Cerebellar cortex (tissue), 1 donor: ENCODE measurements at regions not wholly inside any gene's neighbourhood (a gene's known extent, or its start where the extent isn't known, plus 50 kb on each side); places are given as distances from the start of the nearest gene placed in this dataset.
"Not testable (repeated sequence)": the region's sequence is repeated elsewhere in the genome, so short reads cannot be mapped to it uniquely, and the experiment has no call there.

Experiments
- DNase-seq: peaks from one replicate; pipeline ENCODE4 v3.0.0-alpha.2; 2015; ENCODE audit warnings: low spot score

DNA sequence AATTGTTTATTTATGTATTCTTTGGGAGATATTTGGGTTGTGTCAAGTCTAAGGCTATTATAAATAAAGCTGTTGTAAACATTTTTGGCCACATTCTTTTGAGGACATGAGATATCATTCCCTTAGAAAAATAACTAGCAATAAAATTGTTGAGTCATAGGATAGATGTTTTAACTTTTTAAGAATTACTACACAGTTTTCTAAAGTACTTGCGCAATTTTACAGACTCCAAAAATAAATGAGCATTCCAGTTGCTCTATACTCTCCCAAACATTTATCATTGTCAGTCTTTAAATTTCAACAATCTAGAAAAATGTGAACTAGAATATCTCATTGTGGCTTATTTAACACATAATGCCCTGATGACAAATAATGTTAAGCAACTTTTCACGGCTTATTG is 189.1 kb upstream of the ADGRL3 start:
- no peak for DNase-seq

DNA sequence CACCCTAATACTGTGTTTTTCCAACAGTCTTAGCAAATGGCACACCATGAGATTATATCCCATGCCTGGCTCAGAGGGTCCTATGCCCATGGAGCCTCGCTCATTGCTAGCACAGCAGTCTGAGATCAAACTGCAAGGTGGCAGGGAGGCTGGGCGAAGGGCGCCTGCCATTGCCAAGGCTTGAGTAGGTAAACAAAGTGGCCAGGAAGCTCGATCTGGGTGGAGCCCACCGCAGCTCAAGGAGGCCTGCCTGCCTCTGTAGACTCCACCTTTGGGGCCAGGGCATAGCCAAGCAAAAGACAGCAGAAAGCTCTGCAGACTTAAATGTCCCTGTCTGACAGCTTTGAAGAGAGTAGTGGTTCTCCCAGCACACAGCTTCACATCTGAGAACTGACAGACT is 188.2 kb upstream of the ADGRL3 start:
- not testable (repeated sequence) for DNase-seq

DNA sequence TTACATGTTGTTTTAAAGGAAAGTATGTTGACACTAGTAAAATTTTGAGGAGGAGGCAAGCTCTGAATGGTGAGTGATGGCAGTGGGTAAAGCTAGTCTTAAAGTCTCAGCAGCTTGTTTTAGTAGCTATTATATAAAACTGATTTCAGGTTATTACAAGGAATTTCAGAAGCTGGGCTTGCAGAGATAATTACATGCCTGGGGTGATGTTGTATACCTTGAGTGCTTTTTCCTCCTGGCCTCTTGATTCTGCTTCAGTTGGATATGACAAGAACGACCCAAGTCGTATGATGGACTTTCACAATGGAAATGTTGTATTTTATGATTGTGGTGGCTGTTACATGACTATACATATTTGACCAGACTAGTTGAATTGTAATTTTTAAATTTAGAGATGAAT is 175.5 kb upstream of the ADGRL3 start:
- no peak for DNase-seq

DNA sequence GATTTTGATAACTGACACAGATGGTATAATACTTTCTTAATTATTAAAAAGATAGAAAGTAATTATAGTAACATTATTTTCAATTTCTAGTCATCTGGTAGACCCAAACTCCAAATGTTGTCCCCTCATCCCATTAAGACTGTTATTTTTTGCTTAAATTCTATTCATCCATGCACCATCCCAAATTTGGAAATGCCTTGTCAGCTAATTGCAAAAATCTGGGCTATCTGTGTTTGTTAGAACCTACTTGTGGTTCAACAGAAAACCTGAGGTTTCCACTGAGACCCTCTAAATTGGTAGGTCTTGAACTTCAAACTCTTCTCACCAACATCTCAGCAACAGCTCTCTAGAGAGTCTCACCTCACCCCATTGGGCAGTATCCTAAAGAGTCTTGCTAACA is 172.2 kb upstream of the ADGRL3 start:
- no peak for DNase-seq

DNA sequence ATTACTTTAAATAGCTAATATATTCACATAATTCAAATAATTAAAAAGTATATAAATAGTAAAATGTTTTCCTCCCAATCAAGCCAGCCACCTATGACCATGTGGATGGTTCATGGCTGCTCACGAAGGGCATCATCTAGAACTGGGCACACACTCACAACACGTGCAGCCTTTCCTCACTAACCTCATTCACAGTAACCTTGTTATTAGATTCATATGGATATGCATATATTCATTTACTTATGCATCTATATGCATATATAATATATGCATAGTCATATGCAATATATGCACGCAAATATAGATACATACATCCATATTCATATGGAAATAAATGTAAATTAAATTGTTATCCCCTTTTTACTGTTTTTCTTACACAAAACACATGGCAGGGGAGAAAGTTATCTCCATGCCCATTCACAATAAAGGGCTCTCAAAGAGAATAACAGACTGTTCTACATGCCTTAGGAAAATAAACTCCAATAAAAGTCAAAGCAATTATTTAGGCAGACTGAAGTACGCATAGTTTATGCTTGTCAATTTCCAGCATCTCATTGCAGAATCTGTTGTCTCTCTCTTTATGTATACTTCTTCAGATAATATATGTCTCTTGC is 163.9 kb upstream of the ADGRL3 start:
- DNase-seq = no peak

DNA sequence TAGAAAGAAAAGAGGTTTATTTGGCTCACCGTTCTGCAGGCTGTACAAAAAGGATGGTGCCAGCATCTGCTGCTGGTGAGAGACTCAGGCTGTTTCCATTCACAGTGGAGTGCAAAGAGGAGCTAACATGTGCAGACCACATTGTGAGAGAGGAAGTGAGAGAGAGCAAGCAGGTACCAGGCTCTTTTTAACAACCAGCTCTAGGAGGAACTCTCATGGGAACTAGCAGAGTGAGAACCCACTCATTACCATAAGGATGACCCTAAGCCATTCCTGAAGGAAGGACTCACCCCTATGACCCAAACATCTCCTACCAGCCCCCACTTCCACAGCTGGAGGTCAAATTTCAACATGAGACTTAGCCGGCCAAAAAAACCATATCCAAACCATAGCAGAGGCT is 158.6 kb upstream of the ADGRL3 start:
- no peak for DNase-seq

DNA sequence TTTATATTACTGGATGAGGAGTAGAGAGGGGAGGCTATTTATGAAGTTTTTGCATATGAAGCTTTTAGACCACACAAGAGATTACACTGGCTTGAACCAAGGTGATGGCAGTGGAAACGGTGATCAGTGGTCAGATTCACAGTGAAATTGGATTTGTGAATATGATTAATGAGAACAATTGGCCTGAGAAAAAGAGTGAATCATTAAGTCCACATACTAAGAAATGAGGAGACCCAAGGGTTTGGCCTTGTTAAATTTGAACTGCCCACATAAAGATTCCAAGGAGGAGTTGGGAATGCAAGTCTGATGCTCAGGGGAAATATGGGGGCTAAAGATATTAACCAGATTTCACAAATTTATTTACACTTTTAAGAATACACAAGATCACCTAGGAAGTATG is 155.3 kb upstream of the ADGRL3 start:
- DNase-seq = no peak

DNA sequence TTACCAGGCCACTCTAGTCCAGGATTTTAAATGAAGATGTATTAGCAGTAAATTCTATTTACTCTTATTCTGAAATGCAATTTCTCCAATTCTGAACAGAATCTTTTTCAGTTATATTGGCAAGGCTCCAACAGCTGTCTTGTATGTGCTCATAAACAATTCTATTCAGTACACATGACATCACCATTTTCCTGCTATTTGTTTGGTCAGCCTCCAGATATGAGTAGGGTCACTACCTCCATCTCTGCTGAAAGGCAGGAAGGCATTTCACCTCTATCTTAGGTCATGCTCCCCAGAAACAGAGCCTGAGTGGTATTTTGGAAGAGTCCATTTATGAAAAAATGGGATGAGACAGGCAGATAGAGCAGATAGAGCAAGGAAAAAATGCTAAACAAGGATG is 151.1 kb upstream of the ADGRL3 start:
- no peak for DNase-seq

DNA sequence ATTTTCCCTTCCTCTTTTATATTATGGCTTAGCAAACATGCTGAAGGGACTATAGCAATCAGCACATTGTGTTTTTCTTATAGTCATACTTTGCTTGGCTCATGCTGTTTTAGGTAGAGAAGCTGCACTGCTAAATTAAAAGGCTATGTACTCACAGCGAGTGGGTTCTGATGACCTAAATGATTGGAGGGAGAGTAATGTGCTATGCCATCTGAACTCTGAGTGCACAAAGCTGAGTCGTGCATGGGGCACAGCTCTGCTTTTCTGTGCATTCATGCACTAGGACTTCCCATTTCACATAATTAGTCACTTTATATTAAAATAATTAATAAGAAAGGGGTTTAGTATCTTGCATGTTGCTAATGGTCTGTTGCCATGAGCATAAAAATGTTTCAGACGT is 132.7 kb upstream of the ADGRL3 start:
- DNase-seq = no peak

DNA sequence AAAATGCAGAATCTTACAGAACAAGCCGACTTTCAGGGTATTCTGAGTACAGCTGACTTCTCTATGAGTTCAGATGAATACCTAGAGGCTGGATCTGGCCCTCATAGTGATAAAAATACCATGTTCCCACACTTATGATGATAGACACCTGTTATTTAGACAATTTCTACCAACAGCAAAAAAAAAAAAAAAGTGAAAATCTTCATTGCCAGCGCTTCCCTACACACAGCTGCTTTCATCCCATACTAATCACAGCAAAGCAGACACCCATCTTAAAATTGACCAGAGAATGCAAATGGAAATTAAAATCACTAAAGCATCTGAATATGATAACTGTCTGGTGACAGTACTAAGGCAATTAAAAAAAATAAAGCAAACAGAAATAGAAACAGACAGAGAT is 132.1 kb upstream of the ADGRL3 start:
- DNase-seq = no peak

DNA sequence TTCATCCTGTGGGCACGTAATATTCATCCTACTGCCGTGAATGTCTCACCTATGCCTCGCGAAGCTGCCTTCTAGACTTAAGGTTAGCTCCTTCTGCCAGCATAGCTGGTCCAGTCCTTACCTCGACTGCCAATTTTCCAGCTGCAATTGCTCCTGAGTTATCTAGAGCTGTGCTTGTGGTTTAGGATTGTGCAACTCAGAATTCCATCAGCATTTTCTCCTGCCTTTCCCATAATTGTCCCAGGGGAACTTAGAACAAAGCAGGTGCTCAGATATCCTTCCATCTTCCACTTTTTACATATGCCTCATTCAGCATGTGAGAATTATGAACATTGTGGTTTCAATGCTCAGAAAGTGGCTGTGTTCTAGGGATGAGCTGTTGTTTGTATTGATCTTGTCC is 131.4 kb upstream of the ADGRL3 start:
- no peak for DNase-seq

DNA sequence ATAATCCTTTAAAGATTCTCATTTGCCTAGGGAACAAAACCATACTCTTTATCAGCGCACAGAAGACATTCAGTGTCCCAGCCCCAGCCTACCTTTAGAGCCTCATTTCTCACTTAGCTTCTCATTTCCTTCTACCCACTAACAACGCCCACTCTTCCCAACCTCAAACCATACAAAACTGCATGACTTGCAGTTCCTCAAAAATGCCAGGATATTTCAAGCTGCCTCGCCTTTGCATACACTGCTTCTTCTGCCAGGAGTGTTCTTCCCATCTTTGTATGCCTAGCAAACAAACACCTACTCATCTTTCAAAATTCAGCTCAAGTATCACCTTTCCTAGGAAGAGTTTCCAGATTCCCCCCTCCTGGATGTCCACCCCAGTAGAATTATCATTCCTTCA is 129.9 kb upstream of the ADGRL3 start:
- DNase-seq = no peak

DNA sequence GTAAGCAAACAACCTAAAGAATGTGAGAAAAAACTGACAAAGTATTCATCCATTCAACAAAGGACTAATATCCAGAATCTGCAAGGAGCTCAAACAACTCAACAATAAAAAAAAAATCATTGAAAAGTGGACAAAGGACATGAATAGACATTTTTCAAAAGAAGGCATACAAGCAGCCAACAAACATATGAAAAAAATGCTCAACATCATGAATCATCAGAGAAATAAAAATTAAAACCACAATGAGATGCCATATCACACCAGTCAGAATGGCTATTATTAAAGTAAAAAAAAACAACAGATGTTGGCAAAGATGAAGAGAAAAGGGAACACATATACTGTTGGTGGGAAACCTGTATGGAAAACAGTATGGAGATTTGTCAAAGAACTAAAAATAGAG is 120.7 kb upstream of the ADGRL3 start:
- no peak for DNase-seq

DNA sequence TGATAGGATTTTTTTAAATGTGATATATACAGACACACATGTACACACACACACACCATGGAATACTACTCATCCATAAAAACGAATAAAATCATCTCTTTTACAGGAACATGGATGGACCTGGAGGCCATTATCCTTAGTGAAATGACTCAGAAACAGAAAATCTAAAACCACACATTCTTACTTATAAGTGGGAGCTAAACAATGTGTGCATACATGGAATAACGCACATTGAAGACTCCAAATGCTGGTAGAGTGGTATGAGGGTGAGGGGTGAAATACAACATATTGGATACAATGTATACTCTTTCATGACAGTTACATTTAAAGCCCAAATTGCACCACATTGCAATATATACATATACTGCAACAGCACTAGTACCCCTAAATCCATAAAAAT is 120.2 kb upstream of the ADGRL3 start:
- no peak for DNase-seq

DNA sequence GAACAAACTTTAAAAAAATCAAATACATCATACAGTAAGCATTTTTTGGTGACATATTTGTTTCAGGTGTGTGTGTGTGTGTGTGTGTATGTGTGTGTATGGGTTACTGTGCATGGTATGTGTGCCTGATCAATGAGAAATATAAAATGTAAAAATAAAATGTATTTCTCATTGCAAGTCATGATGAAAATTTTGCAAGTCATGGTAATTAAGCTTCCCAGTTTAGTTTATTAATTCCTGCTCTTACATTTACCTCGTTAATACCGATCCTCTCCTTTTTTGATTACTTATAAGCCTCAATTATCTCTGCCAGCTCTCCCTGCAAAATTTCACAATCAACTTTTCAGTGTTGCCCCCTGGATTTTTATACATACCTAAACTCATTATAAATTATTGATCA is 114.6 kb upstream of the ADGRL3 start:
- no peak for DNase-seq

DNA sequence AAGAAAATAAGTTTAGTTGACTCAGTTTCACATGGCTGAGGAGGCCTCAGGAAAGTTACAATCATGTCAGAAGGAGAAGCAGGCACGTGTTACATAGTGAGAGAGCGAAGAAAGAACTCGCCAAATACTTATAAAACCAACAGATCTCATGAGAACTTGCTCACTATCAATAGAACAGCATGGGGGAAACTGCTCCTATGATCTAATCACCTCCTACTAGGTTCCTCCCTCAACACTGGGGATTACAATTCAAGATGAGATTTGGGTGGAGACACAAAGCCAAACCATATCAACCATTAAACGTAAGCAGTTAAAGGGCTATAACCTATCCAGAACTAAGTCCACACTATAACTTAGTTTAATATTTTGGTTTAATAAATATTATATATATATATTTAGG is 113.8 kb upstream of the ADGRL3 start:
- no peak for DNase-seq

DNA sequence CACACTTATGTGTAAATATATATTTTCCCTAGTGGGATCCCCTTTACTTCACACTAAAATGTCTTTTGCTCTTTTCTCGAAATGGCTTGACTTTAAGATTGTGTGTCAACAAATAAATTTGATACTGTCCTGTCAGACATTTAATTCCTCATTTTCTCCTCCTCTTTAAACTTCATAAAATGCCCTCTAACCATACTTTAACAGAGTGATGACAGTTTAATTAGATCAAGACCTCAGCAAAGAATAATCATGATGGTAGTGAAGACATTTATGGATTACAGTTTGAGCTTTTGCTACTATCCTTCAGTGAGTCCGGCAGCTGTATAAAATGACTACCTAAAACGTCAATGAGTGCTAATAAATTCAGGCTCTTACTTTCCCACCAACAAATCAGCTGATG is 113.1 kb upstream of the ADGRL3 start:
- no peak for DNase-seq

DNA sequence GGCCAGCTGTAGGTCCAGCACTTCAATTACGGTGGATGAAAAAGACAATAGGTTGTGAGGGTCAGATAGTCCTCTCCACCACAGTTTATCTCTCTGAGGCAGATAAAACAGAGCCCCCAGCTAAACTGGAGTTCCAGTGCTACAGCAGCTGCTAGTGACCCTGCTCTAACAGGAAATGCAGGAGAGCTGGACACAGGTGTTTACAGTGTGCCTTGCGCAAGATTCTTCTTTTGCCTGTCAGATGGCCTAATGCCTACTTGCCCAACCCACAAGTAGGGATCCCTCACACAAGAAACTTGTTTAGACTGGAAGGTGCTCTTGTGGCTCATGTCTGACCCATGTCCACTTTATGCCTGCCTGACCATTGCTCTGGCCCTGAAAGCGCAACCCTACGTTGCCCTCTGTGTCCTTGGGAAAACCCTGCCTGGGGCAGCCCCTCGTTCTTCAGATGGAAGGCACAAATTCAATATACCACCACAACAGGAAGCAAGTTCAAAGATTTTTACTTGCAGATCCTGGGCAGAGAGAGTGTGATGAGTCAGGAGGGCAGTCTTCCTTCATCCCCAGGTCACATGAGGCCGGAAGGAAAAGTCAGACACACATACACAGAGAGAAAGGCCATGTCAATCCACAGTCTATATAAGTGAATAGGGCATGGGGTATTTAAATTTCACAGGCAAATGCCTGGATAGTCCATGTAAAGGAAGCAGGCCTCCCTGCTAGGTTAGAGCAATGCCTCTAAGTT is 105.1 kb upstream of the ADGRL3 start:
- no peak for DNase-seq

DNA sequence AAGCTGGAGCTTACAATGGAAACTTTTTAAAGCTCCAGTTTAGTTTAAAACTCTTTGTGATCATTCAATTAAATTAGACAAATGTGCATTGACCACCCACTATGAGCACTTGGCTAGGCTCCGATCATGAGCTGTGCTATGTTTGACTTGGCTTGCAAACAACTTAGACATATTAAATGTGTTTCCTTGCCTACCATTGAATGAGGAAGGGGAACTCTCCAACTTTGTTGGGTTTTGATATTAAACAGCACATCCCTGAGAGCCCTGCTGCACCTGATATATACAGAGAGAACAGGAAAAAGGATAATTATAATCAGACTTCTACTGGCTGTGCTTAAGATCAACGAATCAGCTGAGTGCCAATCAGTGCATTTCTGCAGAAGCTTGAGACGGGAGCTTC is 71.4 kb upstream of the ADGRL3 start:
- DNase-seq = no peak

DNA sequence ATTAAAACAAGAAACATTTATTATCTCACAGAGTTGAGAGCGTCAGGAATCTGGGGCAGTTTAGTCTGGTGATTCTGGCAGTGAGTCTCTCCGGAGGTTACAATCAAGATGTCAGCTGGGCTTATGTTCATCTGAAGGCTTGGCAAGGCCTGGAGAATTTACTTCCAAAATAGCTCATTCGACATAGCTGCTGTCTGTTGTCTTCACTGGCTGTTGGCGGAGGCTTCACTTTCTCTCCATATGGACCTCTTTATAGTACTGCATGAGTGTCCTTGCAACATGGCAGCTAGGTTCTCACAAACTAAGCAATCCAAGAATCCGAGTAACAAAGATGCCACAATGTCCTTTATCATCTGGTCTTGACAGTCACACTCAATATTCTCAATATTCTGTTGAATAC is 70.2 kb upstream of the ADGRL3 start:
- no peak for DNase-seq

DNA sequence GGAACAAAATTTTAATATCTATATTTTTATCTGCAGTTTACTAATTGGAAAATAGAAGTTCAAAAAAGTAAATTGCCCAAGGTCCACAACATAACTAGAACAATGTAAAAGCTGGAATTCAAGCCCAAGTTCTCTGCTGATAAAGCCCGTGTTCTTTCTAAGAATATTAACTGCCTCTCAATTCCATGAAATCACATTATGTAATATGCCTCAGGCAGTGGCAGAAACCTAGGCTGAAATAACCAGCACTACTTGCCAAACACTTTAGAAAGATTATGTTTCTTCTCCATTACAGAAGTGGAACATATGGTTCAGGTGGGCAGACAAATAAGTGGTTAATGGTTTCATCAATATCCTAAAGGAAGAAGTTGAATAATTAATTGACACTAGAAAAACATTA is 56.7 kb upstream of the ADGRL3 start:
- no peak for DNase-seq

DNA sequence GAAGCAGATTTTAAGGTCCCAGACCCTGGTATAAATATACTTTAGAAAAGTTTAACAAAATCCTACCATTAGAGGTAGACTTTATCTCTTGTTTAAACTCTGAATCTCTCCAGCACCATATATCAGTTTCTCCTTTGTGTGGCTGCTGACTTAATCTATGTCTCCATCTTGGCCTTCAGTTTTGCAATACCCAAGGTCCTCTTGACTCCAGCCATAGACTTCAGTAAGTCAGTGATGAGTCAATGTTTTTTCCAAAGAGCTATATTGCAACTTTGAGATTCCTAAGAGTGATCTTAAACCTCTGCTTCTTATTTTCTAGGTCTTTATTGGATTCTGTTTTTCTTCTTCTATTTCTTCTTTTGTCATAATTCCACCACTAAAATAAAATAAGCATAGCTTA is 50.8 kb upstream of the ADGRL3 start:
- DNase-seq = no peak
